GM12864 (cell line): ENCODE measurements at regions not wholly inside any gene's neighbourhood (a gene's known extent, or its start where the extent isn't known, plus 50 kb on each side); places are given as distances from the start of the nearest gene placed in this dataset.

Source experiments
- DNase-seq: peaks from one replicate; pipeline ENCODE4 v3.0.0-alpha.2; 2011; ENCODE audit warnings: low read depth
- H3K4me3 ChIP-seq: 2 replicates; pipeline ENCODE4 v1.5.1; 2011; ENCODE audit warnings: mild to moderate bottlenecking, low read depth, low read length, control low read depth
- TF ChIP-seq, protein P1 (sequence below): IDR thresholded peaks from 2 replicates; pipeline ENCODE4 v1.5.1; 2011; ENCODE audit warnings: low read depth, mild to moderate bottlenecking, moderate library complexity, low read length, control low read depth, inconsistent platforms; ENCODE audit errors: missing control alignments

DNA sequence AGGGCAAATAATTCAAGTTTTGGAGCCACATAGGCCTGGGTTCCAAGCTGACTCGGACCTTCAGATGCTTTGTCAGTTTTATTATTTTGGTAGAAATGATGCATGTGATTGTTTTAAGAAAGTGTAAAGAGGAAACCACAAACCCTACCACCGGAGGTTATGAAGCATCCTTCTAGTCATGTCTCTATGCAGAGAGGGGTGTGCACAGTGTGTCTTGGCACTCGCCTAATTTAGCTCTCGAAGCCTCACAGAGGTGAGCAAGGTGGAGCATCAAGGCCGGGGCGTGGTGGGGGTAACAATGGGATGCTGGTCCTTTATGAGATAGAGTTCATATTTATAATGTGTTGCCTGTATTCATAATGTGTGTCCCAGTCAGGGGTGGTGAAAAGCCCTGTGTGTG lies 63.7 kb upstream of the SMAD6 start:
- TF ChIP-seq, protein P1, sequence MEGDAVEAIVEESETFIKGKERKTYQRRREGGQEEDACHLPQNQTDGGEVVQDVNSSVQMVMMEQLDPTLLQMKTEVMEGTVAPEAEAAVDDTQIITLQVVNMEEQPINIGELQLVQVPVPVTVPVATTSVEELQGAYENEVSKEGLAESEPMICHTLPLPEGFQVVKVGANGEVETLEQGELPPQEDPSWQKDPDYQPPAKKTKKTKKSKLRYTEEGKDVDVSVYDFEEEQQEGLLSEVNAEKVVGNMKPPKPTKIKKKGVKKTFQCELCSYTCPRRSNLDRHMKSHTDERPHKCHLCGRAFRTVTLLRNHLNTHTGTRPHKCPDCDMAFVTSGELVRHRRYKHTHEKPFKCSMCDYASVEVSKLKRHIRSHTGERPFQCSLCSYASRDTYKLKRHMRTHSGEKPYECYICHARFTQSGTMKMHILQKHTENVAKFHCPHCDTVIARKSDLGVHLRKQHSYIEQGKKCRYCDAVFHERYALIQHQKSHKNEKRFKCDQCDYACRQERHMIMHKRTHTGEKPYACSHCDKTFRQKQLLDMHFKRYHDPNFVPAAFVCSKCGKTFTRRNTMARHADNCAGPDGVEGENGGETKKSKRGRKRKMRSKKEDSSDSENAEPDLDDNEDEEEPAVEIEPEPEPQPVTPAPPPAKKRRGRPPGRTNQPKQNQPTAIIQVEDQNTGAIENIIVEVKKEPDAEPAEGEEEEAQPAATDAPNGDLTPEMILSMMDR = no peak
- no peak overlapping the region for H3K4me3 ChIP-seq
- DNase-seq = no peak

DNA sequence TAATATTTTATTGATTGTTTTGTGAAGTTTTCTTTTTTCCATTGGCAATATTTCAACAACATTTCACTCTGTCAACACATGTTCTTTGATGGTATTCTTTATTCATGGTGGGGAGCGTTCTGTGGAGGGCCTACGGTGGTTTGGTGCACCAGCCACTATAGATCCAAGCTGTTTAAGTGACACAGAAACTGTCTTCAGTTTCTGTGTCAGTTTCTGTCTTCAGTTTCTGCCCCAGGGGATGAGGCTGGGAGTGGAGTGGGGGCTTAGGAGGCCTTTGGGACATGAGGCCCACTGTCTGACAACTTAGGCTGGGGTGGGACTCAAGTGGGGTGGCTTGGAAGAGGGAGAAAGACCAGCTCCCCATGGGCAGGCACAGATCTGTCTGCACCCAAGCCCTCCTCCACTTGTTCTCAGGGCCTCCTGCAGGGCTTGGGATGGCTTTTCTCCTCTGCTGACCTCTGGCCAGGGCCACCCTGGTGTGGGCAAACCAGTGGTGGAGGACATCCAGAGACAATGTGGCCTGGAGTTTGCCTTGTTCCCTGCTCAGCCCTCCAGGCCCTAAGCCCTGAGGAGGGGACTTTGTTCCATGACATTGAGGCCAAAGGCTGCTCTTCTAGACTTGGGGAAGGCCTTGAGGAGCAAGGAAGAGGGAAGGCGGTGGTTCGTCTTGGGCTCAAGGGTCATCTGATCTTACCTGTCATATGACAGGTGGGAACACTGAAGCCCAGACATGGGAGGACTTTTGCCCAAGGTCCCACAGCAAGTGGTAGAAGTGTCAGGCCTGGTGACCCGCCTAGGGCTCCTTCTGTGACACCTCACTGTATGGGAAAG lies 60.3 kb upstream of the SMAD6 start:
- no peak for DNase-seq
- TF ChIP-seq, protein P1 = no peak
- no peak overlapping the region for H3K4me3 ChIP-seq

DNA sequence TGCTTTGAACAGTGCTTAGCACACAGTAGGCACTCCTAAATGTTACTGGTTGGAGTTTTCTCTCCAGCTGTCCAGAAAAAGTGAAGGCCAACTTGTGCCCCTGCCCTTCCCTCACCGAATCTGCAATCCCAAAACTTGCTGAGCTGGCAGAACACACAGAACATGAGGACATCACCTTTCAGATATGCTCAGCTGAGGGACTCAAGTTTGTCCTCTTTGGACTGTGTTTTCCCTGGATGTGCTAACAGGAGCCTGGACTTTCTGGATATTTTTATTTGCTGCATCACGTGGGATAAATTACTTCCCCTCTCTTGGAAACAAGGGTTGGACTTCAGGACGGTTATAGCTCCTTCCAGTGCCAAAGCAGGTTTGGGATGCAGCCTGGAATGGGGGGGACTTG lies 59.5 kb upstream of the SMAD6 start:
- TF ChIP-seq, protein P1 = no peak
- no peak overlapping the region for H3K4me3 ChIP-seq

DNA sequence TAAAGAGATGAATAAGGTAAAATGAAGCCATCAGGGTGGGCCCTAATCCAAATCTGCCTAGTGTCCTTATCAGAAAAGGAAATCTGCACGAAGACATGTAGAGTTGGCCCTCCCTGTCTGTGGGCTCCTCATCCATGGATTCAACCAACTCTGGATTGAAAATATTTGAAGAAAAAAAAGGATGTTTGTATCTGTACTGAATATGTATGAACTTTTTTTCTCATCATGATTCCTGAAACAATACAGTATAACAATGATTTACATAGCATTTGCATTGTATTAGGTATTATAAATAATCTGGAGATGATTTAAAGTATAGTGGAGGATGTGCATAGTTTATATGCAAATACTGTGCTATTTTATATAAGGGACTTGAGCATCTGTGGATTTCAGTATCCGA lies 59.0 kb upstream of the SMAD6 start:
- TF ChIP-seq, protein P1 = no peak
- DNase-seq = no peak
- no peak overlapping the region for H3K4me3 ChIP-seq

More for the DNA sequence above, 59.5 kb upstream of the SMAD6 start:
- no peak for DNase-seq

DNA sequence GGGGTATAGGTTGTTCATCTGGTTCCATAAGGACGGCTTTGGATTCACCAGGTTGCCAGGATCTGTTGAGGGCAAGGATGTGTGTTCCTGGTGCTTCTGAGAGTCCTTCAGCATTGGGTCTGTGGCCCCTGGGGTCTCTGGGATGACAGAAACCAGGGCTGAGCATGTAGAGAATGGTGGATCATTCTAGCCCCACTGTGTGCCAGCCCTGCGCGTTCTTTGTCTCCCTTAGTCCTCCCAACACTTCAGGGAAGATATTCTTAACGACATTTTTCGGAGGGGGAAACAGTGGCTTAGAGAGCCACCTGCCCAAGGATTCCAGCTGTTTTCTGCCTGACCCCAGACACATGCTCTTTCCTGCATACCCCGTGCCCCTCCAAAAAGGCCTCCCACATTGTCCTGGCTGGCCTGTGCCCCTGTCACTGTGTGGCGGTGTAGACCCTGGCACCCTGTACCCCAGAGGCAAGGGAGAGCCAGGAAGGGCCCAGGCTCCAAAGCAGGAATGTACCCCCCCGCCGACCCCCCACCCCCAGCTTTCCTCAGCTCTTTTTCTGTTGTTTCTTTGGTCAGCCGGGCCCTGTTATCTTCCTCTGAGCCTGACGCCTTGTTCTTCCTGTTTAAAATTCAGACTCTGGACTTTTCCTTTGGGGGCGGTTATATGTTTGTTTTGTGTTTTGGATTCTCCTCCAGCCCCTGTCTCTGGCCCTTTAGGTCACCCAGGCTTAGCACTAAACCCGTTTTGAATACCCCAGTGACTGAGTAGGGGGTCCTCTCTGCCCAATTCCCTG lies 57.8 kb upstream of the SMAD6 start:
- no peak overlapping the region for H3K4me3 ChIP-seq
- TF ChIP-seq, protein P1 = no peak
- DNase-seq = no peak

DNA sequence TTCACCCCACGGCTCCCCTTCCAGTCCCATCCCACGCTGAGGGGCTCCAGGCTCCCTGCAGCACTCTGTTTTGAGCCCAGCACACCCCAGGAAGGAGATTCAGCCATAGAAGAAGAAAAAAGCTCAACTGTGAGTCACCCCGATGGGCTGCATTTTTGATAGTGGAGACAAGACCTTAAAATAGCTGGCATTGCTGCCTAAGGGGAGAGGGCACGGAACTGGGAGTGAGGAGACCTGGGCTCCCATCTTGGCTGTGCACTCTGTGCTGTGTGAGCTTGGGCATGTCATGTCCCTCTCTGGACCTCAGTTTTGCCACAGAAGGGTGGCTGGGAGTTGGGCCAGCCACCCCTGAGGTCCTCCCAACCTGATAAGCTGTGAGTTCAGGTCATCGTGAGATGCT lies 57.2 kb upstream of the SMAD6 start:
- H3K4me3 ChIP-seq = no peak overlapping the region
- DNase-seq = no peak
- TF ChIP-seq, protein P1 = no peak
